Bone marrow (tissue), 2 donors: ENCODE measurements at regions not wholly inside any gene's neighbourhood (a gene's known extent, or its start where the extent isn't known, plus 50 kb on each side); places are given as distances from the start of the nearest gene placed in this dataset.

Experiments
- DNase-seq, 2 donors: peaks; one replicate each; lab custom pipeline; 2025; lab: John Stamatoyannopoulos, UW

DNA sequence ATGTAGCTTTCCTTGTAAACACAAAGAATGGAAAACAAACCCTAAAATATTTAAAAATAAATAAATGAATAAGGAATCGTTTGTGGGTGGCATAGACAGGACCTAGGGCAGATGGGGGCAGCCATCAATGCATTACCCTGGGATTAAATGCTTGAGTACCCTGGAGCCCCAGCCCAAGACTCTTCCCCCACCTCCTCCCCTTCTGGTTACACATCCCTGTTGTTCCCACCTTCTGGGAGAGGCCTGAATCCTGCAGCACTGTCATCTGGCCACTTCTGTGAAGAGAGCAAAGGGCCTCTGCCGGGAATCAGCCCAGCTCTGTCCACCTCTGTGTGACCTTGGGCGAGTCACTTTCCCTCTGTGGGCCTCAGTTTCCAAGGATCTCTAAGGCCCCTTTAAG lies 61.6 kb upstream of the COL13A1 start:
- DNase-seq: no peak

- no peak for DNase-seq
Observed at GRCh38 chr10:69741252-69741651, 60.5 kb upstream of the COL13A1 start.

- DNase-seq: no peak
Observed at GRCh38 chr10:69741671-69742355, 59.9 kb upstream of the COL13A1 start.

DNA sequence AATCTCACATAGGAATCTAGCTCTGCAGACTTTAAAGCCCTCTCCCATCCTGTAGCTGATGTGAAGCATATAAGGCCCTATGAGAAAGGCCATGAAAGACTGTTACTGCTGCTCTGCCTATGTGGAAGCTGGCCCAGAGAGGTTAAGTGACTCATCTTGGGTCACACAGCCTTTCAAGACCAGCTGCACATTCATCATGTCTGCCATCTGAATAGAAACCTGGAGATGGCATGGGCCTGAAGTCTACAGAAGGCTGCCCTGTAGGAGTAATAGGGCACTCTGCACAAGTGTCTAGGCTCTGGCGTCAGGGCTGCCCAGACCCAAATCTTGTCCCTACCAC lies 59.4 kb upstream of the COL13A1 start:
- DNase-seq: no peak

DNA sequence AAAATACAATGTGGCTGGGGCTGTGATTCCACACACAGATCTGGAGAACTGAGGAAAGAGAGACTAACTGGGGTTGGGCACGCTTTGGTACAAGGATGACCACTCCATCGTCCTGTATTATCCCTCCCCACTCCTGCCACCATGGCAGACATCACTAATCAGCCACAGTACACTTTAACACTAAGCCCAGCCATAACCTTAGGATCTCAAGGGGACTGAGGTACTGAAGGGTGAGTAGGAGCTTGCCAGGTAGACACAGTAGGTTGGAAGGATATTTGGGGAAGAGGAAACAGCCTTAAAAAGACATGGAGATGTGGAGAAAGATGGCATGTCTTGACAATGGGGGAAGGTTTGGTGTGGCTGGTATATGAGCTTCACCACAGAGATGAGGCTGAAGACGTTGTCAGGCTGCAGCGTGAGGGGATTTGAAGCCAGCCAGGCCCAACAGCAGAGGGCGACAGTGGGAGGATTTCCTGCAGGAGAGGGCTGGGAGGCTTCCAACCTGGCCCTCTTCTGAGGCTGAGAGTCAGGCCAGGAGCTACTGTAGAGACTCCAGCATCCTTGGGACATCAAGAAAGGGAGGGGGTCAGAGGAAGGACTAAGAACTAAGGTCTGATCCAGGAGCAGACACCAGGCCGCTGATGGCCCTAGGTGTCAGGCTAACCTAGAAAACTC lies 58.6 kb upstream of the COL13A1 start:
- no peak for DNase-seq

DNA sequence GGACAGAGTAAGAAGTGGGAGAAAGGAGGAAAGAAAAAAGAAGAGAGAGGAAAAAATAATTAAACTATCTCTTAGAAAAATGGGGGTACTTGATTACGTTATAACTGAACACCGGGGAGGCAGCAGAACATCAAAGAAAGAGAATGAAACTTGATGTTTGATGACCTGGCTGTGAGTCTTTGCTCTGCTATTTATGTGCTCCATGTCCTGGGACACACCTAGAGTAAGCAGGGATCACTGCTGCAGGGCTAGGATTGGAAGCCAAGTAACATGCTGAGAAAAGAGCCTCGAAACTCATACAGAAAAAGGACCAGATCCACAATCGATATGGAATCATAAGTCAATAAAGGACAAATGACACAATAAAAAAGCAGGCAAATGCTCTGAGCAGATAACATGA lies 56.7 kb upstream of the COL13A1 start:
- no peak for DNase-seq

GRCh38 chr10:69745698-69746097 lies 56.0 kb upstream of the COL13A1 start:
- DNase-seq: no peak

- no peak for DNase-seq
Observed at GRCh38 chr10:69747179-69747578, 54.5 kb upstream of the COL13A1 start.

GRCh38 chr10:69748621-69749020 lies 53.1 kb upstream of the COL13A1 start:
- DNase-seq: no peak

DNA sequence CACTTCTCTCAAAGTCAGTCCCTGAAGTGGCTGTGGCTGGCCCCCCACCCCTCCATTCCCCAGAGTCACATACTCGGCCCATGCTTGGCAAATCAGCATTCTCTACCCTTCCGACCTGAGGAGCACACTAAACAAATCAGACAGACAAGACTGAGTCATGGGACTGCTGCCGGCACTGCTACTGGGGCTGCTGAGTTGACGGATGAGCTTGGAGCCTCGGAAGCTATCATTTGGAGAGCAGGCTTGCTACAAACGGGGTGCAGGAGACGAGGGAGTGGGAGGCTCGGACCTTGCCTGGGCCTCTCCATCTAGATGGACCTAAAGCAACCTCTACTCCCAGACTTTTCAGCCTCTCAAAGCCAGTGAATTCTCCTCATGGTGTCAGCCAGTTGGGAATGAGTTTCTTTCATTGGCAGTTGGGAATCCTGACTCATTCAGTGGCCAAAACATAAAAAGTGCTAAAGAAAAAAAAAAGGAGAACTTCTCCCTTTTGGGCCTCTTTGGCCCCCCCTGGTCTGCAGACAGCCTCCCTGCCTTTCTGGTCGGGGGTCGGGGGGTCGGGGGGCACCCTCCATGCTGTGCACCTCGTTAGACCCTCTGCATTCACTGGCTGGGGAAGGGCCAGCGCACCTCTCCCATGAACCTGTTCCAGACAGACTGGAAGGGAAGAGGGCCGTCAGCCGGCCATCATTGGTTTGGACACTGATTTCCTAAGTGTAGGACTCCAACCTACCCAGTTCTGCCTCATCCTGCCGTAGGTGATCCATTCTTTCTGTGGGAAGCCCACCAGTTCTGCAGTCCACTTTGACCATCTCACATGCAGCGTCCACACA lies 52.3 kb upstream of the COL13A1 start:
- no peak for DNase-seq

DNA sequence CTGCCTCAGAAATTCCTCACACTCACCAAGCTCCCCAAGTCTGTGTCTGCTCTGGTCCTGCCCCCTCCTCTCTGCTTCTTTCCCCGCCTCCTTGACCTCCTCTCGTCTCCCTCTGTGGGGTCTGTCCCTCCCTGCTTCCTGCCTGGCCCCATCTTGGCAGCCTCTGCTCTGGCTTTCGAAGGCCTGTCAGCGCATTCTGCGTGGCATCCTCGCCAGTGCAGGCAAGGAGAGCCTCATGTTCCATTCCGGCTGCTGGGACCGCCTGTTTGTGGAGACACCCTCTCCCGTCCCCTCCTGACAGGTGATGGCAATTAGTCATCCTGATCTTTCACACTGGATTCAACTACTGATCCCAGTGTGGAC lies 51.7 kb upstream of the COL13A1 start:
- DNase-seq: no peak

DNA sequence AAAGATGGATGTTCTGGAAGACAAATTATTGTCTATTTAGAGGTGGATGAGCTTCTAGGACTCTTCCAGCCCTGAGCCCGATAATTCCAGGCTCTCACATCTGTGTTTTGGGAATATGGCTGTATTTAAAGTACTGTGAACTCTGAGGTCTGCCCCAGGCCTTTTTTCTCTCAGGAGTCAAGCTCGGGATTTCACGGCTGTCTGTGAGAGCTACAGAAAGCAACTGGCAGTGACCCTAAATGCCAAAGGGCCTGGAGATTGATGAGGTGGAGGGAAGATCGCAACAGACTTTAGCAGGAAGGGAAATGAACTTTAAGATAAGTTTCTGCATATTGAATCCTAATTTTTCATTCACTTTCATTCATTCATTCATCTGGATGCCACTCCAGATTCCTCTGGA lies 51.0 kb upstream of the COL13A1 start:
- no peak for DNase-seq

DNA sequence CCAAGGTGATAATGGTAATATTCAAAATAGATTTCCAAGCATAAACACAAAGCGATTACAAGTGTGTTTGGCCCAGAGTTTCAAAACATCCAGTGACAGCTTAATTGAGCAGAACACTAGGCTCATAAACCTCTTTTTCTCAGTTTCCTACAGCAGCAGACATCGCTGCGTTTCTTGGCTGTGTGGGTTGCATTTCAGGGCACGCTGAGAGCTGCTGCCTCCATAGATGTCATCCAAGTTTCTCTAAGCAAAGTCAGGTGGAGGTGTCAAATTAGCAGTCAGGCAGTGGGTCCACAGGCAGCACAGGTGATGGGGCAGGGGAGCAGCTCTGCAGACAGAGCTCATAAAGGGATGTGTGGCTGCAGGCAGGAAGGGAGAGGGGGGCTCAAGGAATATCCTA lies 50.5 kb upstream of the COL13A1 start:
- DNase-seq: no peak
